D721Med (cell line): ENCODE measurements at regions not wholly inside any gene's neighbourhood (a gene's known extent, or its start where the extent isn't known, plus 50 kb on each side); places are given as distances from the start of the nearest gene placed in this dataset.

ENCODE experiments used
- DNase-seq: peaks from one replicate; pipeline ENCODE4 v3.0.0; 2011; ENCODE audit warnings: low spot score; ENCODE audit not compliant: insufficient read length
- FAIRE-seq: peaks from 2 replicates; lab custom pipeline; 2011; peaks lifted over from hg19 to GRCh38; lab: Jason Lieb, UNC
- TF ChIP-seq, protein P1 (sequence below): IDR thresholded peaks from 2 replicates; pipeline ENCODE4 v1.5.1; 2012; ENCODE audit warnings: mild to moderate bottlenecking, control low read depth; ENCODE audit not compliant: insufficient read depth; ENCODE audit errors: missing control alignments

- FAIRE-seq: no peak
Observed at GRCh38 chr16:35565626-35566025, 2106.2 kb downstream of the TP53TG3F start.

GRCh38 chr16:35569413-35569812 is 2110.0 kb downstream of the TP53TG3F start:
- TF ChIP-seq, protein P1, sequence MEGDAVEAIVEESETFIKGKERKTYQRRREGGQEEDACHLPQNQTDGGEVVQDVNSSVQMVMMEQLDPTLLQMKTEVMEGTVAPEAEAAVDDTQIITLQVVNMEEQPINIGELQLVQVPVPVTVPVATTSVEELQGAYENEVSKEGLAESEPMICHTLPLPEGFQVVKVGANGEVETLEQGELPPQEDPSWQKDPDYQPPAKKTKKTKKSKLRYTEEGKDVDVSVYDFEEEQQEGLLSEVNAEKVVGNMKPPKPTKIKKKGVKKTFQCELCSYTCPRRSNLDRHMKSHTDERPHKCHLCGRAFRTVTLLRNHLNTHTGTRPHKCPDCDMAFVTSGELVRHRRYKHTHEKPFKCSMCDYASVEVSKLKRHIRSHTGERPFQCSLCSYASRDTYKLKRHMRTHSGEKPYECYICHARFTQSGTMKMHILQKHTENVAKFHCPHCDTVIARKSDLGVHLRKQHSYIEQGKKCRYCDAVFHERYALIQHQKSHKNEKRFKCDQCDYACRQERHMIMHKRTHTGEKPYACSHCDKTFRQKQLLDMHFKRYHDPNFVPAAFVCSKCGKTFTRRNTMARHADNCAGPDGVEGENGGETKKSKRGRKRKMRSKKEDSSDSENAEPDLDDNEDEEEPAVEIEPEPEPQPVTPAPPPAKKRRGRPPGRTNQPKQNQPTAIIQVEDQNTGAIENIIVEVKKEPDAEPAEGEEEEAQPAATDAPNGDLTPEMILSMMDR: no peak
- no peak for FAIRE-seq
- DNase-seq: no peak

More at GRCh38 chr16:35565626-35566025, 2106.2 kb downstream of the TP53TG3F start:
- TF ChIP-seq, protein P1: no peak
- no peak for DNase-seq

DNA sequence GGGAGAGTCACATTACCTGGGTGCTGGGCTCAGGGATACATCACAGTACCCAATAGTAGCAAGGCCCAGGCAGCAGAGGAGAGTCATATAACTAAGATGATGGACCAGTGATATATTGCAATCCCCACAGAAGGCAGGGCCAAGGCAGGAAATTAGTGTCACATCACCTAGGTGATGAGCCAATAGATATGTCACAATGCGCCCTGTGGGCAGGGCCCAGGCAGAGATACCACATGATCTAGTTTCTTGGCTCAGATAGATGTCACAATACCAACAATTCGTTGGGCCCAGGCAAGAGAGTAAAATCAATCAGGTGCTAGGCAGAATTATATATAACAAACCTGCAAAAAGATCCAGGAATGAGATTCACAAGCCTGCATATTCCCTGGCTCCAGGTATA is 2111.5 kb downstream of the TP53TG3F start:
- FAIRE-seq (no peak), DNase-seq (no peak)
- TF ChIP-seq, protein P1: no peak

GRCh38 chr16:35572186-35572585 is 2112.8 kb downstream of the TP53TG3F start:
- DNase-seq (no peak), FAIRE-seq (no peak)
- TF ChIP-seq, protein P1: no peak

GRCh38 chr16:35573407-35573806 is 2114.0 kb downstream of the TP53TG3F start:
- DNase-seq (no peak), FAIRE-seq (no peak)
- TF ChIP-seq, protein P1: no peak

DNA sequence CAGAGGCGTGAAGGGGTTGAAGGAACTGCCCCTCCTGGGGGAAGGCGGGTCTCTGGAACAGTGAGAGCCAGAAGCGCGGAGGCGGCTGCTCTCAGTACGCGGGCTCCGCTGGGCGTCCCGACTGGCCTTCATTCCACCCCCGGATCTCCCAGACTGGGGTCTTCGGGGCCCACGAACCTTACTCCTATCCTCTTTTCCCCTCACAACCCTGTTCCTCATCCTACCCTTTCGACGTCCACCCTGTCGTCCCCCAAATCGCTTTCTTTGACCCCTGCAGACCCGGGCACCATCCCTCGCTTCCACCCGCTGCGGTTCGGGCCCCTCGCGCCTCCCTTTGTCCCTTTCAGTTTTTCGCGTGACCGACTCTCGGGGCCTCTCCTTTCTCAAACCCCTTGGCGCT is 2114.6 kb downstream of the TP53TG3F start:
- no peak for FAIRE-seq
- TF ChIP-seq, protein P1: no peak
- DNase-seq: no peak

DNA sequence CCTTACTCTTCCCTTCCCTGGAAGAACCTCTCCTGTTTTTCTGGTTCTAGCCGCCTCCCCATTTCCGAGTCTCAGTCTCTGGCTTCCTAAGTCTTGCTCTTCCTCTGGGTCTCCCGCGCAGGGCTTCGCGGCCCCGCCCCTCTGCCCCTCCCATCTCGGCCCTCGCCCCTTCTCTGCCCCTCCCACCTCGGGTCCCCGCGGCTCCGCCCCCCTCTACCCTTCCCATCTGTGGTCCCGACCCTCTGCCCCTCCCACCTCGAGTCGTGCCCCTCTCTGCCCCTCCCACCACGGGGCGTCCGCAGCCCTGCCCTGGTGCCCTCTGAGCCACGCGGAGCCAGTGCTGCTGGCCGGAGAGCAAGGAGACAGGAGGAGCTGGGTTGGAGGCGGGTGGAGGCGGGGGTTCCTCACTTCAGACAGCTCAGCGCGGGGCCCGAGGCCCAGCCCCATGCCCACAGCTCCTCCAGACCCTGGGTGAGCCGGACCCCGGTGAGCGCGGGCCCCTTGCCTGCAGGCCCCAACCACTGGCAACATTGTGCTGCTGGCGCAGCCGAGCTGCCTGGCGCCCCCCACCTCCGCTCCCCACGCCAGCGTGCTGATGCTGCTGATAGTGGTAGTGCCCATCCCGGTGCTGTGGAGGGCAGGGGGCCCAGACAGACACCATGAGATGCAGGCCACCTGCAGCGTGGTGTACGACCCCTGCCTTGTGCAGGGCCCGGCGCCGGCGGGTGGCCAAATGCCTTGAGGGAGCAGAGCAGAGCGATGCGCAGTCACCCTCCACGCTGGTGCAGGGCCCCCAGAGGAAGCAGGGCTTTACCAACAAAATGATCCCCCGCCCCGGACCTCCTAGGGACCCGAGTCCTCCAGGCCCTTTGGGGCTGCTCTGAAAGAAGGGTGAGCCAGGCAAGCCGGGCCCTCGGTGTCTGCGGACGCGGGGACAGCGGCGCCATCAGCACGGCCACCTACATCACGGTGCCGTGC is 2115.3 kb downstream of the TP53TG3F start:
- TF ChIP-seq, protein P1: no peak
- DNase-seq (no peak), FAIRE-seq (no peak)
